T-helper 2 cell (primary cell): ENCODE measurements at regions not wholly inside any gene's neighbourhood (a gene's known extent, or its start where the extent isn't known, plus 50 kb on each side); places are given as distances from the start of the nearest gene placed in this dataset.

ENCODE experiments used
- DNase-seq, 5 experiments: peaks; one replicate each; pipeline versions ENCODE4 v3.0.0 to v3.0.0-alpha.2; 2012 to 2022

DNA sequence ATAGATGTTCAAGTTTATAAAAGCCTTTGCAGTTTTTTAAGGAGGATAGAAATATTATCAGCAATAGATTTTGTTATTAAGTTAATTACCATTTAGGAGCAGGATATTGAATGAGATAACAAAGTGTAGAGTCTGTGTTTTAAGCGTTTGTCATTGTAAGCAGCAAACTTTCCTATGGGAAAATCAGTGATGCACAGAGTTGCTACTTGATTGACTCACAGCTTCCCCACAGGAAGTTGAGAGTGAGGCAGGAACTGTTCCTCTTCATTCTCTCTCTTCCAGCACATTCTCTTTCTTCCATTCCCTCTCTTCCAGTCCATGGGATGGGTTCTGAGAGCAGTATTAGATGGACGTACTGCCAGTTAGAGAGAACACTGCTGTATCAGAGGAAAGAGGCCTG is 867.7 kb upstream of the AGA start:
- no peak for DNase-seq

DNA sequence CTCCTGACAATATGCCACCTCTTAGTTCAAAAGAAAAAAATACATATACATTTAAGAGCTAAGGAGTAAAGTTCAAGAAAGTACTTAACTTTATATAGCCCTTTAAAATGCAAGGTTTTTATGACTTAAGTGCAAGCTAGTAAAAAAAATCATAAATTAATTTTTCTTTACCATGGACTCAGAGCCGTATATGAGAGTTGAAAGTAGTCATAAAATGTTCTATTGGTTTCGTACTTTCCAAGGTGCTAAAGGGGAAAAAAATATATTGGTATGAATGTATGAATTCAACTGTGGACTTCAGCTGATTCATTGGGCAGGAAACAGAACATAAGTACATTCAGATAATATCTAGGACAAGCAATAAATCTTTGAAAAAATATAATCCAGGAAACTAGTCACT is 869.8 kb upstream of the AGA start:
- DNase-seq = no peak

DNA sequence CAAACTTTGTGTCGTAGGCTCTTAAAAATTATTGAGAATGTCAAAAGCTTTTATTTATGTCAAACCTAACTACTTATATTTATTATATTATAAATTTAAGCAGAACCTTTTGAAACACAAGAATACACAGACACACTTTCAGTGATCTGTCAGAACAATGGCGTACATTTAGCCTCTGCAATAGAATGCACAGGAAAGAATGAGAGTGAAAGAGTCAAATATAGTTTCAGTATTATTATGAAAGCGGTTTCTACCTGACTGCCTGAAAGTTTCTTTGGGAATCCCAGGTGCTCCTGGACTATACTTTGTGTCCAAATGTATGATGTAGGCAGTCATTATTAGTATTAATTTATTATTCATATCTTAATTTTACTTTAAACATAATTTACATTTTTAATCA is 872.0 kb upstream of the AGA start:
- no peak for DNase-seq

DNA sequence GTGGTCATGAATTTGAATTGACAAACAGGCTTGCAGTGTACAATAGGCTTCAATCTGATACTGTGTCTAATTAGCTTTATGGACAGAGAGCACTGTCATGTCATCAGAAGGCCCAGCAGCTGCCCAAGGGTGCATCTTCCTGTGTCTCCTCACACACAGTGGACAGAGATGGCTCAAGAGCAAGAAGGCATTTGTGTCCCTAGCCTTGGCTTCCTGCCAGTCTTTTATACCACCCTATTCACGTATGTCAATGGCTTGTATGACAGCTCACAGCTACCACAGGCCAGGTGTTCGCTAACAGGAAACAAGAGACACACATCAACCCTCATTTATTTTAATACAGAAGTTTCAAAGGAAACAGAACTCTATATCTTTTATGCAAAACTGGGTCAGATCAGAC is 874.0 kb upstream of the AGA start:
- no peak for DNase-seq

DNA sequence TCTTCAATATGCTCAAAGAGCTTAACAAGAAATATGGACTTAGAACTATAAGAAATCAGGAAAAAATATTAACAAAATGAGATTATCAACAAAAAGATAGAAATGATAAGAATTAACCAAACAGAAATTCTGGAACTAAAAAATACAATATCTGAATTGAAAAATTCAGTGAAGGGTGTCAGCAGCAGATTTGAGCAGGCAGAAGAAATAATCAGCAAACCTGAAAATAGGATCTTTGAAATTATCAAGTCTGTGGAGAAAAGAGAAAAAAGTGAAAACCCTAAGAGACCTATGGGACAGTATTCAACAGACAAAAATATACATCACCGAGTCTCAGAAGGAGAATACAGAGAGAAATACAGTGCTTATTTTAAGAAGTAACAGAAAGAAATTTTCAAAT is 877.8 kb upstream of the AGA start:
- no peak for DNase-seq

DNA sequence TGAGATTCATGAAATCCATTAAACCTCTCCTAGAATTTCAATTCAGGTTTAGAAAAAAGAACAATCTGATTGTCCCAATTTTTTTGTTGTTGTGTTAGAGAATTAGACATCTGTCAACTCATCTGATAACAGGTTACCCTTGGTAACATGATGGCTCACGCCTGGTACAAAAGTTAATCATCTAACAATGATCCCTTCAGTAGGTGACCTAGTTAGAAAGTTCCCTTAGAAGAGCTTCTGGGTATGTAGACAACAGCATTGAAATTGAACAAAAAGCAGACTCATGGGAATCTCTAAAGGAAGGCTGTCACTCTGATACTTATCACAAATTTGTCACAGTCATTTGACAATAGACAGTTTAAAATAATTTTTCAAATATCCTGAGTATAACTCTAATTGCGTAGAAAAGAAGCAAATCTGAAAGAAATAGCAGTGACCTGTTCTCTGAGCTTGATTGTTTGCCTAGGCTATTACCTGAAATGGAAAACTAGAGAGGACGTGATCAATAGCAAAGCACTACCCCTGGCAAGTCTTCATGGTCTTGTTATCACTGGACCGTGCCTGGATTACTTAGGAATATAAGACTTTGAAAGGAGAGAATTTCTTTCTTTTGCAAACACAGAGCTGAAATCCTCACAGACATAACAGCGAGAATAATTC is 880.4 kb upstream of the AGA start:
- no peak for DNase-seq

DNA sequence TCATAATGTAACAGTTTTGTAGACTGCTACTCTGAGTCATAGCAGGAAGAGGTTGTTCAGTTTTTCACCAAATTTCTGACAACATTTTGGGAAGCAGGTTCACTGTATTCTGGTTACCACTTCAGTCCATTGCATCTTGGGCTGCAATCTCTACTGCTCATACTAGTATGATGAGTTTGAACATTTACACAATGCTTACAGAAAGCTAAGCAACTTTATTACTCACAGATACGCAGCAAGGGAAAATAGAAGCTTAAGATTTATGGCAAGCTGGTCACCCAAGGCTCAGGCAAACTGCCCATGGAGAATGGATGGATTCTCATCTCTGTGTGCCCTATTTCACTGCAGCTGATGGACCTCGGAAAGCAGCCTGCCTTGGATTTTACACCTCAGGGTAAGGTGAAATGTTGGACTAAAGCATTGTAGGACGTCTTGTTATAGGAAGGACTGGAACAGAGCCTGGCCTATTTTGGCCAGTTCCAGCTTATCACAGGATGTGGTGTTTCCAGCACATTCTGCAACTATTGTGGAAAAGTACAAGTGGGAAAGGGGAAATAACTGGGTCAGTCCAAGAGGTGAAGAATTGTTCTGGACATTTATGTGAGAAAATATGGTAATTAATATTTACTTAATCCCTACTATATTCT is 887.1 kb upstream of the AGA start:
- no peak for DNase-seq

DNA sequence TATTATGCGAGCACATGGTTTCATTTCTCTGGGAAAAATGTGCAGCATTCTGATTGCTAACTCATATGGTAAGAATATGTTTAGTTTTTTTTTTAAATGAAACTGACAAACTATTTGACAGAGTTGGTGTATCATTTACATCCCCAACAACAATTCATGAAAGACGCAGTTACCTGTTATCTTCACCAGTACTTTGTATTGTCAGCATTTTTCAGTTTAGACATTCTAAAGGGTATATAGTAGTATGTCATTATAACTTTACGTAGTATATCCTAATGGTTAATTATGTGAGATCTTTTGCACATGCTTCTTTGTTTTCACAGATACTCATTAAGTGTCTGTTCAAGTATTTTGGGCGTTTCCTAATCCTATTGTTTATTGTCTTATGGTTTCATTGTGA is 891.1 kb upstream of the AGA start:
- no peak for DNase-seq

DNA sequence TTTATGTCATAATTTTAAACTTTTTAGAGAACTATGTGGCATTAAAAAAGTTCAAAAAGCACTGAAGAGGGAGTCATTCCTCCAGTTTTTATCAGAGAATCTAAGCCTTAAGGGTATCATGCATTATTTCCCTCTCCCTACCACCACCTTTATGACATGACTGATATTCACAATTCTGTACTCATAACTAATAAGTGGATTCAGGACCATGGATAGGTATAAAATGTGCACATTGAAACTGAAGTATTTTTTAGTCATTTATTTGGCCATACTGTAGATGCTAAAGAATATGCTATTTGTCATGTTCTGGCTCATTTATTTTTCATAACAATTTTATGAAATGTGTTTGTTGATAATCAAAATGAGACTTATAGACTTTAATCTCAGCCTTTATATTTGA is 897.5 kb upstream of the AGA start:
- DNase-seq = no peak

DNA sequence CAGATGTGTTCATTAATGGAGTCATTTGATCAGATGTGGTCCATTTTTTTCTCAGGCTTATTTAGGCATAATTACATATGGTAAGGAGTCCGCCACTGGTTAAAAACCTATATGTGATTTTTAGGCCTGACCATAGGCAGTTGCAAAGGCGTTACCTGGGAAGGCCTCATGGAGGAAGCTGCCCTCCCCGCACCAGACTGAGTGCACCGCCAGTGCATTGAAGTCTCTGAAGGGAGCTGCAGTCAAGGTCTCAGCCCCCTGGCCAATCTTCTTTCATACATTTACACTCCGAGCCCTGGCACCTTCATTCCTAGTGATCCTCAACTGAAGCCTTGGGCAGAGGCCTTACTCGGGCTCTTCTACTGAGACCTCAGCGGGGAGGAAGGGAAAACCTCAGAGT is 898.2 kb upstream of the AGA start:
- no peak for DNase-seq

DNA sequence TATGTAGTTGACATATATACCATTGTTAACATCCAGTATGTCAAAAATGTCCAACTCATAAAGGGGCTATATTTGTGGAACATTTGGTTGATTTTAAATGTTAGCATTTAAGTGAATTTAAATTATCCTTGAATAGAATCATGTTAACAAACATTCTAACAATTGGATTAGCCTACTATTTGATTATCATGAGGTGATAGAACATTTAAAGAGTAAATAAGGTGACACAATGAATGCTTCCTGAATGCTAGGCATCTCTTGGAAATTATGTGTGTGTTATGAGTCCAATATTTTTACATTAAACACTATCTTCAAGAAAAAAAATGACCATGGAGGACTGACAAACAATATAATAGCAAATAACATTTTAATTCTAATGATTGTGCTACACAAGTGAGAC is 901.9 kb upstream of the AGA start:
- no peak for DNase-seq

DNA sequence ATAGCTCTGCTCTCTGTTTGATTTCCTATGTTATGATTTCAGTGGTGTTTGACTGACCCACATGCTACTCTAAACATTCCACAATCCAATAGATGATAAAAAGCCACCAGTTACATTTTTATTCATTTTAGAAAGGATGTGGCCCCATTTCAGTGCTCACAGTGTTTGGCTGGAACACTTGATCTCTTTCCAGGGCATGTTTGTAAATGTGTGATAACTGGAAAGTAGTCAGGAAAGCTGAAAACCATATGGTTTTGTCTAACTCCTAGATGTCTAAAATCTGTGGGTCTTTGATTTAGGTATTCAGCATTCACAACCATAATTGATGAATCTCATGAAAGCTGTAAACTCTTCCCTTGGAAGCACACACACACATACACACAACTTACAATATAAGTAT is 904.9 kb upstream of the AGA start:
- no peak for DNase-seq

DNA sequence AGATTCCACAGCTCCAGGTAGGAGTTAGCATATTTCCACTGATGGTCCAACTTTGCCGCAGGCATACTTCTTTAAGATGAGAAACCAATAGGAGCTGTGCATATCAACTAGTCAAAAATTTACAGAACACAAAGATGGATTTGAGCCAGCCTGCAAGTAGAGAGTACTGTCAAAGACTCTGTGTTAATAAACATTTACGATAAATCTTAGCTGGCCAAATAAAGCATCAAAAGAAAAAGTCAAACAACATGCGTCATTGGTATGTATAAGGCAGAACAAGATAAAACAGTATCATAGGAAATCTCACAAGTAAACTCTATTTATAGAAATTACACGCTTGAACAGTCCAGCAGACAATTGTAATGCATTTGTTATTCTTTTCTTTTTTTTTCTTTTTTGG is 907.4 kb upstream of the AGA start:
- DNase-seq = no peak

DNA sequence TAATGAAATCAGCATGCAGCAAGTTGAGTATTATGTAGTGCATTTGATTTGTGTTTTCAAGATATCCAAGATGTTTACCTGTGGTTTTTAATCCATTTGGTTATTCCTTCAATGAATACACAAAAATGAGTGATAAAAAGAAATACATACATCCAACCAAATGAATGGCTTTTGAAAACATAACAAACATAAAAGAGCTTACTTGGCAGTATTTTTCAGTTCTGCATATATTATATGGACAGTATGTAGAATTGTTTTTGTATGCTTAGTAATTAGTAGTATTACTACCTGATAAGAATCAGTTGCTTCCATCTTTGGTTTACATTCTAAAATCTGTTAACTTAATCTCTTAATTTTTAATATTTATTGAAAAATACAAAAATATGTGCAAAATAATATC is 908.9 kb upstream of the AGA start:
- DNase-seq = no peak

DNA sequence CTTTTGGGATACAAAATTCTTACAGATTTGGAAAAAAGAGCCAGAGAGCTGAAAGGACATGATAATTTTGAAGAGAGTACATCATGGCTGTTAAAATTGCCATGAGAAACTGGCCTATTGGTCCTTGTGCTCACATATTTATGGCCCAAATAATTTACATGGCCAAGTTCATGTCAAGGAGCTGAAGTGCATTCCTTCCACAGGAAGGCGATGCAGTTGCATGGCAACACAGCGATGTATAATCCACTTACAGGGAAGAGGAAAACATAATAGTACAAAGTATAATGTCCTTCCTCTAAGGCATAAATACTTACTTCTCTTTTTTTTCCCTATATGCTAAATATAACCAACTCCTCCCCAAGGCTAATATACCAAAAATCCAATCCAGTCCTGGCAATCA is 914.5 kb upstream of the AGA start:
- DNase-seq = no peak

DNA sequence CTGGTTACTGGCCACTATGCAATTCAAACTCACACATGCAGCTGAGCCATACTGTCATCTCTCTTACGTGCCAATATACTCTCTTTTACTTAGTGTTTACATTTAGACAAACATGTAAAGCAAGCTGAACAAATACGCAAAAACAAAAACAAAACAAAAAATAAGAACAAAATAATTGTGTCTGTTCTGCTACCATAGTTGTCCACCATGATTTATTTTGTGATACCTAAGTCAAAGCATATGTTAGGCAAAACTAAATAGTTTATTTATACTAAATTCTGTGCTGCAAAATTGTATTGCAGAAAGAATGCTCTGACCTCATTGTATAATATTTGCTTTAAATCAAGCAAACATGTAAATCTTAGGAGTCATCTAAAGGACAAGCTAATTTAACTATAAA is 943.2 kb upstream of the AGA start:
- DNase-seq = no peak

DNA sequence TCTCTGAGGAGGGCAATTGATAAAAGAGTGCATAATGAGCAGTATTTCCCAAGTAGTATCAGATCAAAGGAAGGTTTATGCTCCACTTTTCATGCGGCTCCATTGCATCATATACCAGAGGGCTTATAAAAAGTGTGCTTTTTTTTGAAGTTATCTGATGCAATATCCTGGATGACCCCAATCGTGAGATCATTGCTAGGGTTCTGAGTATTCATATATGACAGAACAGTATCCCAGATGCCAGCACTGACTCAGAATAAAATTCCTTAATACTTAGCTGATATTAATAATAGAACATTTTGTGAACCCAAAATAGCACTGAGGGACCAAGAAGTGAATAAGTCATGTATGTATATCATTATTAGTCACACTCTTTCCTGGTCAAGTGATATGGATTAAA is 945.5 kb upstream of the AGA start:
- DNase-seq = no peak

DNA sequence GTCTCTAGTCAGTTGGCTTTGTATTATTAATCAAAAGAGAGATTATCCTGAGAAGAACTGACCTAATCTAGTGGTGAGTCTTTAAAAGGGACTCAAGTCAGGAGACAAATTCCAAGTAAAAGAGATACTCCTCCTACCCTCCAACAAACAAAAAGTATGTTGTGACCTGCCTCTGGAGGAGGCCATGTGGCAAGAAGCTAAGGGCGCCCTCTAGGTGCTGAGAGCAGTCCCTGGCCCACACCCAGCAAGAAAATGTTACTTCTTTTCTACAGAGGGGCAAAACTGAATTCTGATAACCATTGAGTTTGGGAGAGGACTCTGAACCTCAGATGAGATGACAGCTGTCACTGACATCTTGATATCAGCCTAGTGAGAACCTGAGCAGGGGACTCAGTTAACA is 953.6 kb upstream of the AGA start:
- no peak for DNase-seq

DNA sequence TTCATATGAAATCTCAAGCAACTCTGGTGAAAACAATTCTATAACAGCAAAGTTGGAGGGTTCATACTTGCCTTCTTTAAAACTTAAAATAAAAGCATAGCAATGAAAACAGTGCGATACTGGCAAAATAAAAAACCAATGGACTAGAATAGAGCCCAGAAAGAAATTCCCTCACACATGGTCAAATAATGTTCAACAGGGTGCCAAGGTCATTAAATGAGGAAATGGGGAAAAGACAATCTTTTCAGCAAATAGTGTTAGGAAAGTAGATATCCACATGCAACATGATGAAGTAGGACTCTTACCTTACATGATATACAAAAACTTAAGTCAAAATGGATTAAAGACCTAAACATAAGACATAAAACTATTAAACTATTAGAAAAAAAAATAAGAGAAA is 970.2 kb upstream of the AGA start:
- no peak for DNase-seq

DNA sequence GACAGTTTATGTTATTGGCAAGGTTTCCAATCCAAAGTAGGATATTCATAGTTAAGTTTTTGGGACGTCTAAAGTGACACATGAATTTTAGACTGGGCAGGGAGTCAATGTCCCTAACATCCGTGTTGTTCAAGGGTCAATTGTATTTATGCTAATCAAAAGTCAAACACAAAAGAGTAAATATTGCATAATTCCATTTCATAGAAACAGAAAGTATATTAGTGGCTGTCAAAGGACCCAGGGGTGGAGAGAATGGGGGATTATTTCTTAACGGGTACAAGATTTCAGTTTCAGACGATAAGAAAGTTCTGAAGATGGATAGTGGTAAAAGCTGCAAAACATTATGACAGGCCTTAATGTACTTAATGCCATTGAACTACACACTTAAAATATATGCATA is 971.8 kb upstream of the AGA start:
- no peak for DNase-seq

DNA sequence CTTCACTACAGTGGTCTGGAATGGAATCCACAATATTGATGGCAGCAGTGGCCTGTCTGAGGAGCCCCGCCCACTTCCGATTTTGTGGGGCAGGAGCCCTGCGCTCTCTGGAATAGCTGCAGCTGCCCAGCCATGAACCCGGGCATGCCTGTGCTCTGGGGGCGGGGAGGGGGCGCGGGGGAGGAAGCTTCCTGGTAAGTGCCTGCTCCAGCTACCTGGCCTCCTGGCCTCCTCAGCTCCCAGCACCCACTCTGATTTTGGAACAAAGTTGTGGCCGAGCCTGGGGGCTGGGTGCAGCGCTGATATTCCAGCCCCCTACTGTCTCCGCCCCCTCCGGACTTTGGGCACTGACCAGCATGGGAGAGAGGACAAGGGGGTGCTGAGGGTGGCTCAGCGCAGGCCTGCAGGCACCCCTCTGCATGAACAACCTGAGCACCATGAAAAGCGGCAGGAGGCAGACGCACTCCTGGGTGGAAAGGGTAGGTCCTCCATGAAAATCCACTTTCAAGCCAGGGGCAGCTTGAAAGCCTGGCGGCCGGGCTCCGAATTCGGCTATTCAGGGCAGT is 972.7 kb upstream of the AGA start:
- no peak for DNase-seq

DNA sequence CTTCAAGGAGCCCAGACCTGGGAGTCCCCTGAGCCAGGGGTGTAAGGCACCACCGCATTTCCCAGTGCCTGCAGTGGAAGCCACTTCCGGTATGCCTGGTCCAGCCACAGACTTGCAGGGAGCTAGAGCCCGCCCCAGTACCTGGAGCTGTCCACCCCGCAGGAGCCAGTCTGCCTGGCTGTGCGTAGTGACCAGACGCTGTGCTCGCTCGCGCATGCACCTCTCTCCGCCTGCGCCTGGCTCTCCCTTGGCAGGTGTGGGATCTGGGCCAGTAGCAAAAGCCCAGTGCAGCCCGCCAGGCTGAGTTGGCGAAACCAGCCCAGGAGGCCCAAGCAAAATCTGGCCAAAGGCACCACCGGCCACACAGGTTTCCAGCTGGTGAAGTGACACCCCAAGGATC is 973.7 kb upstream of the AGA start:
- no peak for DNase-seq

DNA sequence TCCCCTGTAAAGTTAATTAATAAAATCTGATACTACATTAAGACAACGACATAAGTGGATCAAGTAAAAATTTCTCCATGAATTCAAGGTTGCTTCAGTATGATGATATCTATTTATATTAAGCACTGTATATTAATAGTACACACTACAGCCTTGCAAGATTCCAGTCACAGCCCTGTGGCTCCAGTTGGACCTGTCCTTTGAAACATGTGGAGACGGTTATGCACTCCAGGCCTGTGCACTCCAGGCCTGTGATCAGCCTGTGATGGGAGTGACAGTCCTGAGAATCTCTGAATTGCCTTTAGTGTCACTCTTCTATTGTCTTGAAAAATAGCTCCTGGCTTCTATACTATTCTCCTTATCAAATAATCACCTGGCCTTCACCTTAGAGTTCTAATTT is 981.1 kb upstream of the AGA start:
- DNase-seq = no peak

DNA sequence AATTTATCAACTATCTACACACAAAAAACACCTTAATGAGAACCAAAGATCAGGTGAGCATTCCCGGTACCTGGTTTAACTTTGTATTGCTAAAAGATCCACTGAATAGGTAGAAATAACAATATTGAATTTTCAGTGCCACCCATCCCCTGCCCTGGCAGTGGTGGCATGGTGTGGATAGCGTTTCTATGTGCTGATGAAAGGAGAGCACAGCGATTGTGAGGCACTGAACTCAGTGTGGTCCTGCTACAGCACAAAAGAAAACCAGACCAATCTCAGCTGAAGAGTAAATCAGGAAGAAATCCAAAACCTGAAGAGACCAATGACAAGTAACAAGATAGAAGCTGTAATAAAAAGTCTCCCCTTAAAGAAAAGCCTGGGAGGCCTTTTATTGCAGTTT is 984.6 kb upstream of the AGA start:
- DNase-seq = no peak

DNA sequence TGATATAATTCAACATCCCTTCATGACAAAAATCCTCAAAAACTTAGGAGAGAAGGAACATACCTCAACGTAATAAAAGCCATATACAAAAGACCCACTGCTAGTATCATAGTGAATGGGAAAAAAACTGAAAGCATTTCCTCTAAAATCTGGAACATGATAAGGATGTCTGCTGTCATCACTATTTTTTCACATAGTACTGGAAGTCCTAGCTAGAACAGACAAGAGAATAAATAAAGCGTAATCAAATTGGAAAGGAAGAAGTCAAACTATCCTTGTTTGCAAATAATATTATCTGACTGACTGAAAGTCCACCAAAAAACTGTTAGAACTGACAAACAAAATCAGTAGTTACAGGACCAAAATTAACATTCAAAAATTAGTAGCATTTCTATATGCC is 985.4 kb upstream of the AGA start:
- DNase-seq = no peak
